A549 (cell line): ENCODE measurements at regions not wholly inside any gene's neighbourhood (a gene's known extent, or its start where the extent isn't known, plus 50 kb on each side); places are given as distances from the start of the nearest gene placed in this dataset.

Experiments used
- EP300 ChIP-seq, 2 experiments: fragments of >200 bp; sonication (Bioruptor Twin); formaldehyde crosslinking; IDR thresholded peaks; 2 replicates in 1 of 2; 3 replicates in 1 of 2; pipeline ENCODE4 v1.6.1; 2016 to 2017
- NPAS2 ChIP-seq: fragments of 250-450 bp; sonication (Bioruptor Pico); IDR thresholded peaks from 2 replicates; pipeline ENCODE4 v1.8.0; 2022; ENCODE audit warnings: mild to moderate bottlenecking, moderate library complexity, borderline replicate concordance
- NR3C1 ChIP-seq: fragments of >200 bp; sonication (Bioruptor Twin); formaldehyde crosslinking; IDR thresholded peaks from 3 replicates; pipeline ENCODE4 v1.6.1; 2017
- POLR2A ChIP-seq: IDR thresholded peaks from 2 replicates; pipeline ENCODE4 v1.6.1; 2012; ENCODE audit warnings: mild to moderate bottlenecking, low read length
- TFCP2L1 ChIP-seq: fragments of 250-450 bp; sonication (Bioruptor Pico); IDR thresholded peaks from 2 replicates; pipeline ENCODE4 v1.5.0; 2021; ENCODE audit warnings: mild to moderate bottlenecking
- TF ChIP-seq, protein P1 (sequence below): fragments of 450-650 bp; IDR thresholded peaks from 2 replicates; pipeline ENCODE4 v1.6.1; 2014; ENCODE audit warnings: antibody characterized with exemption
- TF ChIP-seq, protein P2 (sequence below): fragments of >200 bp; sonication (Bioruptor Twin); formaldehyde crosslinking; IDR thresholded peaks from 3 replicates; pipeline ENCODE4 v1.5.1; 2016
- TF ChIP-seq, protein P3 (sequence below): fragments of >200 bp; sonication (Bioruptor Twin); formaldehyde crosslinking; IDR thresholded peaks from 2 replicates; pipeline ENCODE4 v1.6.1; 2016
- TF ChIP-seq, protein P4 (sequence below): fragments of 200-600 bp; sonication (generic); IDR thresholded peaks from 2 replicates; pipeline ENCODE4 v1.6.1; 2016; ENCODE audit warnings: antibody characterized with exemption, mild to moderate bottlenecking, moderate library complexity
- TF ChIP-seq, protein P5 (sequence below): IDR thresholded peaks from 2 replicates; pipeline ENCODE4 v1.6.1; 2012
- TF ChIP-seq, protein P6 (sequence below): fragments of 250-450 bp; sonication (Bioruptor Pico); IDR thresholded peaks from 2 replicates; pipeline ENCODE4 v1.5.0; 2020; ENCODE audit warnings: low read depth, mild to moderate bottlenecking, moderate library complexity

DNA sequence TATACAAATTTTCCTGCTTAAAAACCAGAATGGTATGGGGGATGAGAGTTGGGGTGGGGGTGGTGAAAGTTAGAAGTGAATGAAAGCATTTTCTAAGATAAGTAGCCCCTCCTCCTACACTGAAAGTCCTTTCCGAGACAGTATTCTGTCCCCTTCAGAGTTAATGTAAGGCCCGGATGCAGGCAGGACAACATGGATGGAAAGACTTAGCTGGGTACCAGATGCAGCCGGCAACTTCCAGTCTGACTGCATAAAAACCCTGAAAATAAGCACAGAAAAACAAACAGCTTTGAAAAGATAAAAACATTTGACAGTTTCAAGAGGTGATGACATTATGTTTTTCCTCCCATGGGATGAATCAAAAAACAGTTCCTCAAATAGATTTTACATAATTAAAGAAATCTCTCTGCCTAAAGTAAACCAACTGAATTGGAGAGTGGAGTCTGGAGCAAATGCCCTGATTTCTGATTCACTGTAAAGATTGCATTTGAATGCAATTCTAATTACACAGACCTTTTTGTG is 196.3 kb downstream of the GPAT3 start:
- no peak for TF ChIP-seq POLR2A
- TF ChIP-seq, protein P1, sequence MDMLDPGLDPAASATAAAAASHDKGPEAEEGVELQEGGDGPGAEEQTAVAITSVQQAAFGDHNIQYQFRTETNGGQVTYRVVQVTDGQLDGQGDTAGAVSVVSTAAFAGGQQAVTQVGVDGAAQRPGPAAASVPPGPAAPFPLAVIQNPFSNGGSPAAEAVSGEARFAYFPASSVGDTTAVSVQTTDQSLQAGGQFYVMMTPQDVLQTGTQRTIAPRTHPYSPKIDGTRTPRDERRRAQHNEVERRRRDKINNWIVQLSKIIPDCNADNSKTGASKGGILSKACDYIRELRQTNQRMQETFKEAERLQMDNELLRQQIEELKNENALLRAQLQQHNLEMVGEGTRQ = no peak
- TF ChIP-seq, protein P2, sequence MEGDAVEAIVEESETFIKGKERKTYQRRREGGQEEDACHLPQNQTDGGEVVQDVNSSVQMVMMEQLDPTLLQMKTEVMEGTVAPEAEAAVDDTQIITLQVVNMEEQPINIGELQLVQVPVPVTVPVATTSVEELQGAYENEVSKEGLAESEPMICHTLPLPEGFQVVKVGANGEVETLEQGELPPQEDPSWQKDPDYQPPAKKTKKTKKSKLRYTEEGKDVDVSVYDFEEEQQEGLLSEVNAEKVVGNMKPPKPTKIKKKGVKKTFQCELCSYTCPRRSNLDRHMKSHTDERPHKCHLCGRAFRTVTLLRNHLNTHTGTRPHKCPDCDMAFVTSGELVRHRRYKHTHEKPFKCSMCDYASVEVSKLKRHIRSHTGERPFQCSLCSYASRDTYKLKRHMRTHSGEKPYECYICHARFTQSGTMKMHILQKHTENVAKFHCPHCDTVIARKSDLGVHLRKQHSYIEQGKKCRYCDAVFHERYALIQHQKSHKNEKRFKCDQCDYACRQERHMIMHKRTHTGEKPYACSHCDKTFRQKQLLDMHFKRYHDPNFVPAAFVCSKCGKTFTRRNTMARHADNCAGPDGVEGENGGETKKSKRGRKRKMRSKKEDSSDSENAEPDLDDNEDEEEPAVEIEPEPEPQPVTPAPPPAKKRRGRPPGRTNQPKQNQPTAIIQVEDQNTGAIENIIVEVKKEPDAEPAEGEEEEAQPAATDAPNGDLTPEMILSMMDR = no peak
- TF ChIP-seq NPAS2 (CRISPR knock-in tag) = no peak
- TF ChIP-seq, protein P3, sequence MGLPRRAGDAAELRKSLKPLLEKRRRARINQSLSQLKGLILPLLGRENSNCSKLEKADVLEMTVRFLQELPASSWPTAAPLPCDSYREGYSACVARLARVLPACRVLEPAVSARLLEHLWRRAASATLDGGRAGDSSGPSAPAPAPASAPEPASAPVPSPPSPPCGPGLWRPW = no peak
- no peak for TF ChIP-seq EP300 (IDR thresholded peaks at IDR 0.05)
- no peak for TF ChIP-seq TFCP2L1 (CRISPR knock-in tag)
- TF ChIP-seq, protein P4, sequence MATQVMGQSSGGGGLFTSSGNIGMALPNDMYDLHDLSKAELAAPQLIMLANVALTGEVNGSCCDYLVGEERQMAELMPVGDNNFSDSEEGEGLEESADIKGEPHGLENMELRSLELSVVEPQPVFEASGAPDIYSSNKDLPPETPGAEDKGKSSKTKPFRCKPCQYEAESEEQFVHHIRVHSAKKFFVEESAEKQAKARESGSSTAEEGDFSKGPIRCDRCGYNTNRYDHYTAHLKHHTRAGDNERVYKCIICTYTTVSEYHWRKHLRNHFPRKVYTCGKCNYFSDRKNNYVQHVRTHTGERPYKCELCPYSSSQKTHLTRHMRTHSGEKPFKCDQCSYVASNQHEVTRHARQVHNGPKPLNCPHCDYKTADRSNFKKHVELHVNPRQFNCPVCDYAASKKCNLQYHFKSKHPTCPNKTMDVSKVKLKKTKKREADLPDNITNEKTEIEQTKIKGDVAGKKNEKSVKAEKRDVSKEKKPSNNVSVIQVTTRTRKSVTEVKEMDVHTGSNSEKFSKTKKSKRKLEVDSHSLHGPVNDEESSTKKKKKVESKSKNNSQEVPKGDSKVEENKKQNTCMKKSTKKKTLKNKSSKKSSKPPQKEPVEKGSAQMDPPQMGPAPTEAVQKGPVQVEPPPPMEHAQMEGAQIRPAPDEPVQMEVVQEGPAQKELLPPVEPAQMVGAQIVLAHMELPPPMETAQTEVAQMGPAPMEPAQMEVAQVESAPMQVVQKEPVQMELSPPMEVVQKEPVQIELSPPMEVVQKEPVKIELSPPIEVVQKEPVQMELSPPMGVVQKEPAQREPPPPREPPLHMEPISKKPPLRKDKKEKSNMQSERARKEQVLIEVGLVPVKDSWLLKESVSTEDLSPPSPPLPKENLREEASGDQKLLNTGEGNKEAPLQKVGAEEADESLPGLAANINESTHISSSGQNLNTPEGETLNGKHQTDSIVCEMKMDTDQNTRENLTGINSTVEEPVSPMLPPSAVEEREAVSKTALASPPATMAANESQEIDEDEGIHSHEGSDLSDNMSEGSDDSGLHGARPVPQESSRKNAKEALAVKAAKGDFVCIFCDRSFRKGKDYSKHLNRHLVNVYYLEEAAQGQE = no peak
- TF ChIP-seq NR3C1 = no peak
- TF ChIP-seq, protein P5, sequence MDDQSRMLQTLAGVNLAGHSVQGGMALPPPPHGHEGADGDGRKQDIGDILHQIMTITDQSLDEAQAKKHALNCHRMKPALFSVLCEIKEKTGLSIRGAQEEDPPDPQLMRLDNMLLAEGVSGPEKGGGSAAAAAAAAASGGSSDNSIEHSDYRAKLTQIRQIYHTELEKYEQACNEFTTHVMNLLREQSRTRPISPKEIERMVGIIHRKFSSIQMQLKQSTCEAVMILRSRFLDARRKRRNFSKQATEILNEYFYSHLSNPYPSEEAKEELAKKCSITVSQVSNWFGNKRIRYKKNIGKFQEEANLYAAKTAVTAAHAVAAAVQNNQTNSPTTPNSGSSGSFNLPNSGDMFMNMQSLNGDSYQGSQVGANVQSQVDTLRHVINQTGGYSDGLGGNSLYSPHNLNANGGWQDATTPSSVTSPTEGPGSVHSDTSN = no peak
- TF ChIP-seq, protein P6, sequence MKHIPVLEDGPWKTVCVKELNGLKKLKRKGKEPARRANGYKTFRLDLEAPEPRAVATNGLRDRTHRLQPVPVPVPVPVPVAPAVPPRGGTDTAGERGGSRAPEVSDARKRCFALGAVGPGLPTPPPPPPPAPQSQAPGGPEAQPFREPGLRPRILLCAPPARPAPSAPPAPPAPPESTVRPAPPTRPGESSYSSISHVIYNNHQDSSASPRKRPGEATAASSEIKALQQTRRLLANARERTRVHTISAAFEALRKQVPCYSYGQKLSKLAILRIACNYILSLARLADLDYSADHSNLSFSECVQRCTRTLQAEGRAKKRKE (CRISPR knock-in tag) = no peak
